ENCODE measurements at regions not wholly inside any gene's neighbourhood (a gene's known extent, or its start where the extent isn't known, plus 50 kb on each side); places are given as distances from the start of the nearest gene placed in this dataset.

DNA sequence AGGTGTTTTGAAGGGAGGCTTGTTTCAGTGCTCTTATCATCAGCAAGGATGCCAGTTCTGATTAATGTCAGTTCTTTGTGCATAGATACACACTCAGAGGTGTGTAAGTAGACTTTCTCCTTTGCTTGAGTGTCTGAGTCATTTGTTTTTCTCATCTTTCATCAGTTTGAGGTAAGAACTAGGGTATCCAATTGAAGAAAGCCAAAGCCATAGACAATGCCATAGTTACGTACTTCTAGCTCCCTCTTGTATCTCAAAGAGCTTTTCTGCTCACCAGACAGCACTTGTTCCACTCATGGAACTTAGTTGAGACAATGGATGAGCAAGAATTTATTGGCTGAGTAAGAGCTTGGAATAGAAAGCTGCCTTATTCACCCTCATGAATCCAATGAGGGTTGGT, 520.1 kb downstream of the PIK3C3 start:
- WGBS (ENCODE audit: insufficient coverage) = no CpG with 5 or more reads among the region's 1 CpG
- DNase-seq (no peak), ATAC-seq (replicated peaks in 1 of 4) (no peak)
- Histone ChIP-seq H3K36me3 (ENCODE audit: control insufficient read depth in 2 of 2, extremely low read depth in 1 of 2, insufficient read depth in 1 of 2, low read length in 1 of 2) (no peaks in the 10 kb centered on the region), H3K4me3 (ENCODE audit: control insufficient read depth in 1 of 2, extremely low read depth in 1 of 2, low read length in 1 of 2) (no peak overlapping the region), H3K9me3 (no peaks in the 10 kb centered on the region), H3K27ac (ENCODE audit: low read length) (no peak overlapping the region), H3K27me3 (replicated peaks in 1 of 2; ENCODE audit: control insufficient read depth in 2 of 2, extremely low read depth in 1 of 2, insufficient read depth in 2 of 2, low read length in 1 of 2) (no peaks in the 10 kb centered on the region), H3K4me1 (ENCODE audit: control insufficient read depth in 1 of 2, extremely low read depth in 1 of 2, insufficient read depth in 2 of 2, low read length in 2 of 2) (no peaks in the 10 kb centered on the region)
- no peaks in the 10 kb centered on the region for H3K36me3 Mint-ChIP-seq
- H3K27me3 Mint-ChIP-seq = no peaks in the 10 kb centered on the region
- H3K4me1 Mint-ChIP-seq = no peaks in the 10 kb centered on the region
- H3K9me3 Mint-ChIP-seq = peaks cover 0 to 8% (median 0%) of the 10 kb centered on the region in 3 donors
- ChIA-PET CTCF (interaction anchor here (0.6 kb wide), 2 partner anchors 126 to 139 kb away, joined by 3 to 4 read pairs; no protein-coding TSS in a partner anchor), POLR2A (no interaction called here)
- no peak overlapping the region for H3K27ac Mint-ChIP-seq
- no peak overlapping the region for H3K4me3 Mint-ChIP-seq

DNA sequence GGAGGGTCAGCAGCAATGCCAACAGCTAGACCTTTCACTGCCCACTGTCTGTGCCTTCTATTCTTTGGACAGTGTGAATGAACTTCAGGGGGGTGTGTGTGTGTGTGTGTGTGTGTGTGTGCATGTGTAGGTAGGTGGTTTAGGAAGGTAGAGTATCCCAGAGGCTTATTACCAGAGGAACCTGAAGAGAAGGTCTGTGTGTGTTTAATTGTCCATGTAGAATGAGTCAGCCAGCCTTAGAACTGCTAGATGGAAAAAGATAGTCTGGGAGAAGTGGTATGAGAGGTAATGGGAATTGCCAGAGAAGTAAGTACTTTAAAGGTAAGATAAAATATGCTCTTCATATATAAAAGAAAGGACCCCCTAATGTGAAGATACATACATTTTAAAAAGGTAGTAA, 522.2 kb downstream of the PIK3C3 start:
- H3K36me3 Mint-ChIP-seq = no peaks in the 10 kb centered on the region
- Histone ChIP-seq H3K27ac (ENCODE audit: low read length) (no peak overlapping the region), H3K36me3 (ENCODE audit: control insufficient read depth in 2 of 2, extremely low read depth in 1 of 2, insufficient read depth in 1 of 2, low read length in 1 of 2) (no peaks in the 10 kb centered on the region), H3K9me3 (no peaks in the 10 kb centered on the region), H3K4me3 (ENCODE audit: control insufficient read depth in 1 of 2, extremely low read depth in 1 of 2, low read length in 1 of 2) (no peak overlapping the region), H3K27me3 (replicated peaks in 1 of 2; ENCODE audit: control insufficient read depth in 2 of 2, extremely low read depth in 1 of 2, insufficient read depth in 2 of 2, low read length in 1 of 2) (no peaks in the 10 kb centered on the region), H3K4me1 (ENCODE audit: control insufficient read depth in 1 of 2, extremely low read depth in 1 of 2, insufficient read depth in 2 of 2, low read length in 2 of 2) (no peaks in the 10 kb centered on the region)
- no peak overlapping the region for H3K4me3 Mint-ChIP-seq
- ChIA-PET POLR2A (no interaction called here), CTCF (no interaction called here)
- no peak for DNase-seq
- H3K9me3 Mint-ChIP-seq = peaks cover 0 to 6% (median 0%) of the 10 kb centered on the region in 3 donors
- no peak for ATAC-seq (replicated peaks in 1 of 4)
- H3K4me1 Mint-ChIP-seq = no peaks in the 10 kb centered on the region
- no peak overlapping the region for H3K27ac Mint-ChIP-seq
- no peaks in the 10 kb centered on the region for H3K27me3 Mint-ChIP-seq

DNA sequence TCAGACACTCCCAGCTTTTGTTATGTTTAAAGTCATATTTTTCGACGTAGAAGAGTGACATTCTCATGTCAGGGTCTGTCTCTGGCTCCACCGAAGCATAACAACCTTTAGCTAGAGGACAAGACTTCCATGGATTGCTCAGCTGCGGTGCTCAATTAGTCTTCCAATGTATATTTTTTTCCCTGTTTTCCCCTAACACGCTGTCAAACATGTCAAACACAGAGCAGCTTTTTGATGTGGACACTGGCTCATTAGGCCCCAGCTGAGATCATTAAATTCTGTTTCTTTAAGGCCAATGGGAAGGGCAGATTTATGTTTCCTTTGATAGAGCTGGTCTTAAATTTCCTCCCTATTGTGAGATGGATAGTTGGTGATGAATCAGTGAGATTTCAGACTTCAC, 525.4 kb downstream of the PIK3C3 start:
- Mint-ChIP-seq H3K9me3 (peaks cover 7 to 11% (median 9%) of the 10 kb centered on the region in 3 donors), H3K27ac (no peak overlapping the region), H3K36me3 (no peaks in the 10 kb centered on the region), H3K27me3 (no peaks in the 10 kb centered on the region), H3K4me3 (no peak overlapping the region), H3K4me1 (no peaks in the 10 kb centered on the region)
- DNase-seq (no peak), ATAC-seq (replicated peaks in 1 of 4) (no peak)
- CTCF ChIA-PET = no interaction called here
- Histone ChIP-seq H3K36me3 (ENCODE audit: control insufficient read depth in 2 of 2, extremely low read depth in 1 of 2, insufficient read depth in 1 of 2, low read length in 1 of 2) (no peaks in the 10 kb centered on the region), H3K27ac (ENCODE audit: low read length) (no peak overlapping the region), H3K4me3 (ENCODE audit: control insufficient read depth in 1 of 2, extremely low read depth in 1 of 2, low read length in 1 of 2) (no peak overlapping the region), H3K27me3 (replicated peaks in 1 of 2; ENCODE audit: control insufficient read depth in 2 of 2, extremely low read depth in 1 of 2, insufficient read depth in 2 of 2, low read length in 1 of 2) (no peaks in the 10 kb centered on the region), H3K9me3 (no peaks in the 10 kb centered on the region), H3K4me1 (ENCODE audit: control insufficient read depth in 1 of 2, extremely low read depth in 1 of 2, insufficient read depth in 2 of 2, low read length in 2 of 2) (no peaks in the 10 kb centered on the region)
- POLR2A ChIA-PET = no interaction called here
- WGBS (ENCODE audit: insufficient coverage) = 100% methylated on average over 2 of the region's 5 CpGs

DNA sequence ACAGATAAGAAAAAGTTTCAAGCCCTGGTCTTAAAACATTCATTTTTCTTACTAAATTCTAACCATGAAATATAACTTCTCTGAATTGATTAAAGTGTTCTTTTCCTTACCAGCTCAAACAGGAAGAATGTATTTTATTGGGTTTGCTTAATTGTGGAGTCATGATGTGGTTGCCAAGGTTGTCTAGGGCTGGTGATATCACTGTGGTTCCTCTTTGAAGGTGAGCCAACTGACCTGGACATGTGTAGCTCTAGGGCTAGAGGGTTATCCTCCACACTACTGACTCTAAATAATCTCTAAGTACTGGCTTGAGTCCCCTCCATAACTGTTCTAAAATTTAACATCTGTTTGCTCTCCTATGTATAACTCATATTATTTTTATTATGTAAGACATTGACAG, 529.6 kb downstream of the PIK3C3 start:
- Histone ChIP-seq H3K27me3 (replicated peaks in 1 of 2; ENCODE audit: control insufficient read depth in 2 of 2, extremely low read depth in 1 of 2, insufficient read depth in 2 of 2, low read length in 1 of 2) (no peaks in the 10 kb centered on the region), H3K4me1 (ENCODE audit: control insufficient read depth in 1 of 2, extremely low read depth in 1 of 2, insufficient read depth in 2 of 2, low read length in 2 of 2) (no peaks in the 10 kb centered on the region), H3K27ac (ENCODE audit: low read length) (no peak overlapping the region), H3K4me3 (ENCODE audit: control insufficient read depth in 1 of 2, extremely low read depth in 1 of 2, low read length in 1 of 2) (no peak overlapping the region), H3K9me3 (no peaks in the 10 kb centered on the region), H3K36me3 (ENCODE audit: control insufficient read depth in 2 of 2, extremely low read depth in 1 of 2, insufficient read depth in 1 of 2, low read length in 1 of 2) (no peaks in the 10 kb centered on the region)
- H3K4me3 Mint-ChIP-seq = no peak overlapping the region
- H3K4me1 Mint-ChIP-seq = no peaks in the 10 kb centered on the region
- ChIA-PET POLR2A (no interaction called here), CTCF (no interaction called here)
- H3K9me3 Mint-ChIP-seq = peaks cover 10 to 17% (median 16%) of the 10 kb centered on the region in 3 donors
- no peak overlapping the region for H3K27ac Mint-ChIP-seq
- DNase-seq (no peak), ATAC-seq (replicated peaks in 1 of 4) (no peak)
- no peaks in the 10 kb centered on the region for H3K36me3 Mint-ChIP-seq
- no peaks in the 10 kb centered on the region for H3K27me3 Mint-ChIP-seq

DNA sequence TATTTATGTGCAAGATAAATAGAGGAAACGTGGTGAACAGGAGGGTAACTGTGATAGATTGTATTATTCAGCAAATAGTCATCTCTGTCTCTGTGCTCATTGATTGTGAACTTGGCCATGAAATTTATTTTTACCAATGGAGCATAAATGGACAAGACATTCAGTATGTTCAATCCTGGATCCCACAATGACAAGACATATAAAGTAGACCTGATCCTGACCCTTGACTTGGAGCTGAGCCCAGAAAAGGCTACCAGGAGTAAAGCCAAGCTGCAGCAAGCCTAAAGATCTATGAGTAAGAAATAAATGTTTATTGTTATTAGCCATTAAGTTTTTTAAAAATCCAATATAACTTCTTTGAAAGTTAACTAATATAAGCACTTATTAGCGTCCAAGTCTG, 531.2 kb downstream of the PIK3C3 start:
- H3K9me3 Mint-ChIP-seq = peaks cover 12 to 16% (median 13%) of the 10 kb centered on the region in 3 donors
- H3K27ac Mint-ChIP-seq = no peak overlapping the region
- Histone ChIP-seq H3K27me3 (replicated peaks in 1 of 2; ENCODE audit: control insufficient read depth in 2 of 2, extremely low read depth in 1 of 2, insufficient read depth in 2 of 2, low read length in 1 of 2) (no peaks in the 10 kb centered on the region), H3K27ac (ENCODE audit: low read length) (no peak overlapping the region), H3K4me1 (ENCODE audit: control insufficient read depth in 1 of 2, extremely low read depth in 1 of 2, insufficient read depth in 2 of 2, low read length in 2 of 2) (no peaks in the 10 kb centered on the region), H3K9me3 (no peaks in the 10 kb centered on the region), H3K4me3 (ENCODE audit: control insufficient read depth in 1 of 2, extremely low read depth in 1 of 2, low read length in 1 of 2) (no peak overlapping the region), H3K36me3 (ENCODE audit: control insufficient read depth in 2 of 2, extremely low read depth in 1 of 2, insufficient read depth in 1 of 2, low read length in 1 of 2) (no peaks in the 10 kb centered on the region)
- POLR2A ChIA-PET = no interaction called here
- WGBS (ENCODE audit: insufficient coverage) = no CpG with 5 or more reads among the region's 2 CpGs
- ATAC-seq (replicated peaks in 1 of 4) (no peak), DNase-seq (no peak)
- H3K27me3 Mint-ChIP-seq = no peaks in the 10 kb centered on the region
- H3K4me1 Mint-ChIP-seq = no peaks in the 10 kb centered on the region
- no peak overlapping the region for H3K4me3 Mint-ChIP-seq
- H3K36me3 Mint-ChIP-seq = no peaks in the 10 kb centered on the region
- CTCF ChIA-PET = no interaction called here

DNA sequence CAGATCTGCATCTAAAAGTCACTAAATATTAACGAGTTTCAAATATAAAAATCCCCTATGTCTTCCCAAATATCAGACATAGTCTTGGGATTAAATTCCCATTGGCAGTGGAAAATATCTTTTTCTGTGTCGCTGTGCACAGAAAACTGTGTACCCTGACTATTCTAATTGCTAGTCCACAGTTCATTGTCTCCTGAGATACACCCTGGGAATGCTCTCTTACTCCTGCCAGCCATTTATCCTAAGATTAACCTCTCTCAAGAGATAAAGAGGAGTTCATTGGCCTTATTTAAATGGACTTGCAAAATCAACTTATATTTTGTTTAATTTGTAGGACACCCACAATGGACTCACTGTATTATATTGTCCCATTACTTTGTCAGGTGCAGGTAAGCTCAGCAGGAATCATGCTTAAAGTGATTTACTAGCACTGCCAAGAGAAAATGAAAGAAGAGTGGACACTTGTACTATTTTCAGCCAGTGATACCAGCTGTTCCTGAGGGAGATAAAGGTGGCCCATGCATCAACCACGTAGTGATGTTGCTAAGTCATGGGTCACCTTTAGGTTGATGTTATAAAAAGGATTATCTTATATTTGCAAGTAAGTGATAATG, 553.8 kb downstream of the PIK3C3 start:
- Mint-ChIP-seq H3K36me3 (no peaks in the 10 kb centered on the region), H3K9me3 (peaks cover 8 to 16% (median 9%) of the 10 kb centered on the region in 3 donors), H3K27me3 (no peaks in the 10 kb centered on the region), H3K4me1 (no peaks in the 10 kb centered on the region), H3K4me3 (no peak overlapping the region), H3K27ac (no peak overlapping the region)
- 57% methylated on average over 2 of the region's 3 CpGs for WGBS (ENCODE audit: insufficient coverage)
- DNase-seq (no peak), ATAC-seq (replicated peaks in 1 of 4) (no peak)
- H3K9me3 ChIP-seq = no peaks in the 10 kb centered on the region
- CTCF ChIA-PET = no interaction called here
- no peaks in the 10 kb centered on the region for H3K36me3 ChIP-seq (ENCODE audit: control insufficient read depth in 2 of 2, extremely low read depth in 1 of 2, insufficient read depth in 1 of 2, low read length in 1 of 2)
- no peaks in the 10 kb centered on the region for H3K4me1 ChIP-seq (ENCODE audit: control insufficient read depth in 1 of 2, extremely low read depth in 1 of 2, insufficient read depth in 2 of 2, low read length in 2 of 2)
- no peak overlapping the region for H3K4me3 ChIP-seq (ENCODE audit: control insufficient read depth in 1 of 2, extremely low read depth in 1 of 2, low read length in 1 of 2)
- POLR2A ChIA-PET = no interaction called here
- no peaks in the 10 kb centered on the region for H3K27me3 ChIP-seq (replicated peaks in 1 of 2; ENCODE audit: control insufficient read depth in 2 of 2, extremely low read depth in 1 of 2, insufficient read depth in 2 of 2, low read length in 1 of 2)
- no peak overlapping the region for H3K27ac ChIP-seq (ENCODE audit: low read length)

DNA sequence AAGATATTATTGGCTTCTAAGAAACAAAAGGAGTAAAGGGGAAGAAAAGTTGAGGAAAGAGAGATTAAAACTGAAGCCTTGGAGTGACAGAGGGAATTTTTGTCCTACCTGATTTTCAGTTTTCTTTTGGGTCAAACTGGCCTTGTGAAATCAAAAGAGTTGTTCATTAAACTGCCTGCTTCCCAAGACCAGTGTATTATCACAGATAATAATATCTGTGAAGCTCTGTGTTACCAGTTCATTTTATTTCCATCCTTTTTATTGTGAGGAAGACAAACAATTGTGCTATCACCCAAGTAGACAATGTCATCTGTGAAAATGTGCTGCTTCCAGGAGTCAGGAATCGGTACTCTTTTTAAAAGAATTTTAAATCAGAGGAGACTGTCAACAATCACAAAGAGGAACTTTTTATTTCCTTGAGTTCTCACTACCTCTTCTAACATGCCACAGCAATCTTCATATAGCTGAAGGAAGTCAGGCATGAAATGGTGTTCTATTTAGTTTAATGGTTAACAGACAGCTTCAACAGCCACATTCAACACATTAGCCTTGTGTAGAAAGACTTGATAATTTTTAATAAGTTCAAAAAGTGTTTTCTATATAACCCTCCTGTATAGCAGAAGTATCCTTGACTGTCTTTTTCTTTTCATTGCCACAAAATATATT, 554.8 kb downstream of the PIK3C3 start:
- Histone ChIP-seq H3K4me3 (ENCODE audit: control insufficient read depth in 1 of 2, extremely low read depth in 1 of 2, low read length in 1 of 2) (no peak overlapping the region), H3K9me3 (no peaks in the 10 kb centered on the region), H3K27me3 (replicated peaks in 1 of 2; ENCODE audit: control insufficient read depth in 2 of 2, extremely low read depth in 1 of 2, insufficient read depth in 2 of 2, low read length in 1 of 2) (no peaks in the 10 kb centered on the region), H3K4me1 (ENCODE audit: control insufficient read depth in 1 of 2, extremely low read depth in 1 of 2, insufficient read depth in 2 of 2, low read length in 2 of 2) (no peaks in the 10 kb centered on the region), H3K27ac (ENCODE audit: low read length) (no peak overlapping the region), H3K36me3 (ENCODE audit: control insufficient read depth in 2 of 2, extremely low read depth in 1 of 2, insufficient read depth in 1 of 2, low read length in 1 of 2) (no peaks in the 10 kb centered on the region)
- DNase-seq = no peak
- no peak for ATAC-seq (replicated peaks in 1 of 4)
- ChIA-PET POLR2A (no interaction called here), CTCF (no interaction called here)
- WGBS (ENCODE audit: insufficient coverage) = no CpG with 5 or more reads among the region's 1 CpG
- H3K27ac Mint-ChIP-seq = no peak overlapping the region
- H3K4me1 Mint-ChIP-seq = no peaks in the 10 kb centered on the region
- peaks cover 6 to 16% (median 9%) of the 10 kb centered on the region in 3 donors for H3K9me3 Mint-ChIP-seq
- H3K27me3 Mint-ChIP-seq = no peaks in the 10 kb centered on the region
- H3K36me3 Mint-ChIP-seq = no peaks in the 10 kb centered on the region
- H3K4me3 Mint-ChIP-seq = no peak overlapping the region

Measured in T-cell (primary cell).